ENCODE measurements at regions not wholly inside any gene's neighbourhood (a gene's known extent, or its start where the extent isn't known, plus 50 kb on each side); places are given as distances from the start of the nearest gene placed in this dataset.

DNA sequence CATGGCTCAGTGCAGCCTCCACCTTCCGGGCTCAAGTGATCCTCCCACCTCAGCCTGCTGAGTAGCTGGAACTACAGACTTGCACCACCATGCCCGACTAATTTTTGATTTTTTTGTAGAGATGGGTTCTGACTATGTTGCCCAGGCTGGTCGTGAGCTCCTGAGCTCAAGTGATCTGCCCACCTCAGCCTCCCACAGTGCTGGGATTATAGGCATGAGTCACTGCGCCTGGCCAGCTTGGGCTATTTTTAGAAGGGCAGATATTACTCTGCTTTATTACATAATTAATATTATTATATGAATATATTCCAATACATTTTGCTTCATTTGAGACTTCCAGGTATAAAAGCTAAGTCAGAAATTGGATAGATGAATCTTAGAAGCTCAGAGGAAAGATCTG is 143.7 kb upstream of the ANK2 start:
- FAIRE-seq: no peak
- no peak for DNase-seq (ENCODE audit: insufficient read length, low spot score)
- TF ChIP-seq CTCF (IDR thresholded peaks at IDR 0.05; ENCODE audit: insufficient read depth, missing control alignments): no peak

DNA sequence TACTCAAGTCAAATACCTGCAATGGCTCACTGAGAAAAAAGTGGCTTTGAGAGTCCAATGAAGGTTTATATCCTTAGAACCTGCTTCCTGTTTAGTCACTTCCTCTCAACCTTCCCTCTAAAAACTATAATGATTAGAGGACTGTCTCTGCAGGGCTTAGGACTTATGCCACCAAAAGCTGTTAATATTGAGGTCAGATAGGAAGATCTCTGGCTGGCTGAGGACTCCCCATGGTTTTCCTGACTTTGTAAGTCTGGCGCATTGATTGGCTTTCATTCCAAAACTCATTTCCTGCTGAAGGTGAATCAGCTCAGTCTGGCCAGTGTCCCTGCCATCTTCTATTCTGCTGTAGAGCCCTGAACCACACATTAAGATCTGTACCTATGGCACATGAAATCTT is 140.9 kb upstream of the ANK2 start:
- FAIRE-seq (no peak), DNase-seq (ENCODE audit: insufficient read length, low spot score) (no peak)
- no peak for TF ChIP-seq CTCF (IDR thresholded peaks at IDR 0.05; ENCODE audit: insufficient read depth, missing control alignments)

GRCh38 chr4:112910109-112910736 is 139.2 kb upstream of the ANK2 start:
- FAIRE-seq (no peak), DNase-seq (ENCODE audit: insufficient read length, low spot score) (no peak)
- no peak for TF ChIP-seq CTCF (IDR thresholded peaks at IDR 0.05; ENCODE audit: insufficient read depth, missing control alignments)

GRCh38 chr4:112916868-112917267 is 132.6 kb upstream of the ANK2 start:
- FAIRE-seq: no peak
- TF ChIP-seq CTCF (IDR thresholded peaks at IDR 0.05; ENCODE audit: insufficient read depth, missing control alignments): no peak
- DNase-seq (ENCODE audit: insufficient read length, low spot score): no peak

GRCh38 chr4:112923516-112923915 is 125.9 kb upstream of the ANK2 start:
- no peak for TF ChIP-seq CTCF (IDR thresholded peaks at IDR 0.05; ENCODE audit: insufficient read depth, missing control alignments)
- FAIRE-seq: no peak
- no peak for DNase-seq (ENCODE audit: insufficient read length, low spot score)

DNA sequence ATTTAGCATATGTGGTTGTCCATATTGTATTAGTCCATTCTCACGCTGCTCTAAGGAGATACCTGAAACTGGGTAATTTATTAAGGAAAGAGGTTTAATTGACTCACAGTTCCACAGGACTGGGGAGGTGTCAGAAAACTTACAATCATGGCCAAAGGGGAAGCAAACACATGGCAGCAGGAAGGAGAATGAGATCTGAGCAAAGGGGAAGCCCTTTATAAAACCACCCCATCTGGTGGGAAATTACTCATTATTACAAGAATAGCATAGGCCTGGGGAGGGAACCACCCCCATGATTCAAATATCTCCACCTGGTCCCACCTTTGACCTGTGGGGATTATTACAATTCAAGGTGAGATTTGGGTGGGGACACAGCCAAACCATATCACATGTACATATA is 122.6 kb upstream of the ANK2 start:
- no peak for TF ChIP-seq CTCF (IDR thresholded peaks at IDR 0.05; ENCODE audit: insufficient read depth, missing control alignments)
- no peak for DNase-seq (ENCODE audit: insufficient read length, low spot score)
- FAIRE-seq: no peak

DNA sequence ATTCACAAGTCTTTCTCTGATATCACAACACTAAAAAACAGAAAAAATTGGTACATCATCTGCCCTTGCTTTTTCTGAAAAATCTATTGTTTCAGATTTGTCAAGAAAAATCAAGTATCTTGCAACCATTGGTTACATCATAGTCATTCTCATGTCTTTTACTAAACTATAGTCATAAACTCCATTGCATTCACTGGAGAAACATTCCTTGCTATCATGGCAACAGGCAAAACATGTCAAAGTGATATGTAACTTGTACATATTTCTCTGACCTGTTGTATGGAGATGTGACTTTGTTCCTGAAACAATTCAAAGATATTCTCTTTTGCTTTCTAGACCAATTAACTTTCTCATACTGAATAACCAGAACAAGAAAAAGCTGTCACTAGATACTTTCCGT is 121.9 kb upstream of the ANK2 start:
- FAIRE-seq (no peak), DNase-seq (ENCODE audit: insufficient read length, low spot score) (no peak)
- no peak for TF ChIP-seq CTCF (IDR thresholded peaks at IDR 0.05; ENCODE audit: insufficient read depth, missing control alignments)
